Small intestine (tissue), 7 donors: ENCODE measurements at regions not wholly inside any gene's neighbourhood (a gene's known extent, or its start where the extent isn't known, plus 50 kb on each side); places are given as distances from the start of the nearest gene placed in this dataset.

Experiments used
- DNase-seq, 2 donors: peaks; one replicate each; pipeline versions ENCODE4 v3.0.0 to v3.0.0-alpha.2; 2013
- FAIRE-seq: peaks from 2 replicates; lab custom pipeline; 2012; peaks lifted over from hg19 to GRCh38; lab: Jason Lieb, UNC
- H3K27ac ChIP-seq, 3 donors: one replicate each; pipeline ENCODE4 v1.5.1; 2013; ENCODE audit warnings: low read length in 2 of 3, mild to moderate bottlenecking in 2 of 3, control low read depth in 1 of 3, inconsistent platforms in 1 of 3, low read depth in 1 of 3, moderate library complexity in 1 of 3
- H3K27me3 ChIP-seq, 3 donors: one replicate each; pipeline ENCODE4 v1.6.1; 2013; ENCODE audit warnings: low read length in 3 of 3, inconsistent platforms in 1 of 3; ENCODE audit not compliant: control insufficient read depth in 3 of 3, insufficient read depth in 3 of 3
- H3K36me3 ChIP-seq, 3 donors: one replicate each; pipeline ENCODE4 v1.6.1; 2013; ENCODE audit warnings: low read length in 3 of 3, inconsistent platforms in 1 of 3, low read depth in 1 of 3, mild to moderate bottlenecking in 1 of 3, moderate library complexity in 1 of 3; ENCODE audit not compliant: control insufficient read depth in 3 of 3, insufficient read depth in 2 of 3
- H3K4me1 ChIP-seq, 3 donors: one replicate each; pipeline ENCODE4 v1.6.1; 2013; ENCODE audit warnings: low read length in 2 of 3, inconsistent platforms in 1 of 3, low read depth in 1 of 3, mild to moderate bottlenecking in 1 of 3, moderate library complexity in 1 of 3; ENCODE audit not compliant: control insufficient read depth in 3 of 3, insufficient read depth in 2 of 3
- H3K4me3 ChIP-seq, 3 donors: one replicate each; pipeline ENCODE4 v1.5.1; 2013; ENCODE audit warnings: low read length in 3 of 3, control low read depth in 1 of 3, inconsistent platforms in 1 of 3, low read depth in 1 of 3, mild to moderate bottlenecking in 1 of 3, moderate library complexity in 1 of 3
- H3K9me3 ChIP-seq, 2 donors: one replicate each; pipeline ENCODE4 v1.6.1; 2013; ENCODE audit warnings: low read depth in 1 of 2, low read length in 1 of 2; ENCODE audit not compliant: control insufficient read depth in 2 of 2, insufficient read depth in 1 of 2
- WGBS, 3 donors: extraction: QIAGEN DNeasy Blood & Tissue Kit; methylation state at CpG; one replicate each; pipeline ENCODE4 v1.1.7; 2013; 5-methylcytosine and 5-hydroxymethylcytosine counted together
- donor health status: healthy with polysubstance abuse.
- donor health status: control.
- donor health status: control.
- donor health status: Bipolar disorder and iron deficiency.
- donor health status: healthy.

GRCh38 chr3:187955587-187955952, 198.4 kb upstream of the LPP start:
- no peaks in the 10 kb centered on the region for H3K9me3 ChIP-seq
- no peaks in the 10 kb centered on the region for H3K36me3 ChIP-seq
- DNase-seq (no peak), FAIRE-seq (no peak)
- H3K27ac ChIP-seq = peak overlapping the region in 2 of 3 donors; percentile 25 to 32
- no peak overlapping the region for H3K4me3 ChIP-seq
- peaks cover 0 to 18% (median 3%) of the 10 kb centered on the region in 3 donors for H3K4me1 ChIP-seq
- no peaks in the 10 kb centered on the region for H3K27me3 ChIP-seq

GRCh38 chr3:187957165-187957581, 196.8 kb upstream of the LPP start:
- Histone ChIP-seq H3K4me3 (no peak overlapping the region), H3K4me1 (peaks cover 0 to 18% (median 3%) of the 10 kb centered on the region in 3 donors), H3K27me3 (no peaks in the 10 kb centered on the region), H3K27ac (no peak overlapping the region), H3K36me3 (no peaks in the 10 kb centered on the region), H3K9me3 (no peaks in the 10 kb centered on the region)
- DNase-seq (no peak), FAIRE-seq (no peak)
- WGBS, 3 donors = 78 to 82% (median 80%) methylated on average over 5 of the region's 5 CpGs

- no peak overlapping the region for H3K27ac ChIP-seq
- H3K27me3 ChIP-seq = no peaks in the 10 kb centered on the region
- DNase-seq = peak in 1 of 2 donors; percentile 82
- H3K36me3 ChIP-seq = no peaks in the 10 kb centered on the region
- no peaks in the 10 kb centered on the region for H3K9me3 ChIP-seq
- H3K4me1 ChIP-seq = peaks cover 0 to 18% (median 3%) of the 10 kb centered on the region in 3 donors
- no peak overlapping the region for H3K4me3 ChIP-seq
- no peak for FAIRE-seq
Observed at GRCh38 chr3:187957582-187957981, 196.4 kb upstream of the LPP start.

GRCh38 chr3:187958432-187959003, 195.4 kb upstream of the LPP start:
- FAIRE-seq (no peak), DNase-seq (peak in 1 of 2 donors; percentile 44)
- Histone ChIP-seq H3K36me3 (no peaks in the 10 kb centered on the region), H3K9me3 (no peaks in the 10 kb centered on the region), H3K27ac (peak overlapping the region in 1 of 3 donors; percentile 56), H3K27me3 (no peaks in the 10 kb centered on the region), H3K4me3 (no peak overlapping the region), H3K4me1 (peaks cover 0 to 18% (median 3%) of the 10 kb centered on the region in 3 donors)
- 72 to 85% (median 73%) methylated on average over 12 of the region's 12 CpGs for WGBS, 3 donors

- Histone ChIP-seq H3K27ac (no peak overlapping the region), H3K9me3 (no peaks in the 10 kb centered on the region), H3K27me3 (no peaks in the 10 kb centered on the region), H3K36me3 (no peaks in the 10 kb centered on the region), H3K4me1 (peaks cover 0 to under 1% (median under 1%) of the 10 kb centered on the region in 3 donors), H3K4me3 (no peak overlapping the region)
- 70 to 85% (median 84%) methylated on average over 2 of the region's 2 CpGs for WGBS, 3 donors
- DNase-seq (no peak), FAIRE-seq (no peak)
Observed at GRCh38 chr3:187960820-187961219, 193.1 kb upstream of the LPP start.

GRCh38 chr3:187961366-187961765, 192.6 kb upstream of the LPP start:
- no peak overlapping the region for H3K27ac ChIP-seq
- WGBS, 3 donors = 86 to 97% (median 96%) methylated on average over 2 of the region's 2 CpGs
- no peaks in the 10 kb centered on the region for H3K9me3 ChIP-seq
- no peaks in the 10 kb centered on the region for H3K27me3 ChIP-seq
- DNase-seq (no peak), FAIRE-seq (no peak)
- peaks cover 0 to 4% (median 0%) of the 10 kb centered on the region in 3 donors for H3K4me1 ChIP-seq
- H3K4me3 ChIP-seq = no peak overlapping the region
- H3K36me3 ChIP-seq = no peaks in the 10 kb centered on the region

GRCh38 chr3:187963003-187963676, 190.8 kb upstream of the LPP start:
- Histone ChIP-seq H3K27ac (no peak overlapping the region), H3K4me1 (peaks cover 0 to 4% (median 0%) of the 10 kb centered on the region in 3 donors), H3K36me3 (no peaks in the 10 kb centered on the region), H3K9me3 (no peaks in the 10 kb centered on the region), H3K27me3 (no peaks in the 10 kb centered on the region), H3K4me3 (no peak overlapping the region)
- no peak for FAIRE-seq
- WGBS, 3 donors = 84 to 88% (median 87%) methylated on average over 5 of the region's 5 CpGs
- DNase-seq = no peak

GRCh38 chr3:187963677-187964385, 190.1 kb upstream of the LPP start:
- Histone ChIP-seq H3K27me3 (no peaks in the 10 kb centered on the region), H3K36me3 (no peaks in the 10 kb centered on the region), H3K4me3 (no peak overlapping the region), H3K27ac (no peak overlapping the region), H3K9me3 (no peaks in the 10 kb centered on the region), H3K4me1 (peaks cover 0 to 4% (median 0%) of the 10 kb centered on the region in 3 donors)
- no peak for FAIRE-seq
- DNase-seq = no peak
- 72 to 73% (median 72%) methylated on average over 3 of the region's 3 CpGs for WGBS, 3 donors
